Loucy (cell line): ENCODE measurements at regions not wholly inside any gene's neighbourhood (a gene's known extent, or its start where the extent isn't known, plus 50 kb on each side); places are given as distances from the start of the nearest gene placed in this dataset.

Experiments used
- EZH2phosphoT487 ChIP-seq: fragments of 200-600 bp; IDR thresholded peaks from 2 replicates; pipeline ENCODE4 v1.6.1; 2018; ENCODE audit warnings: antibody characterized with exemption, mild to moderate bottlenecking, moderate library complexity, borderline replicate concordance
- TF ChIP-seq, protein P1 (sequence below): fragments of 200-600 bp; sonication (generic); conservative IDR thresholded peaks from 2 replicates; pipeline ENCODE4 v1.5.1; 2014; ENCODE audit warnings: mild to moderate bottlenecking, antibody characterized with exemption, low read length

DNA sequence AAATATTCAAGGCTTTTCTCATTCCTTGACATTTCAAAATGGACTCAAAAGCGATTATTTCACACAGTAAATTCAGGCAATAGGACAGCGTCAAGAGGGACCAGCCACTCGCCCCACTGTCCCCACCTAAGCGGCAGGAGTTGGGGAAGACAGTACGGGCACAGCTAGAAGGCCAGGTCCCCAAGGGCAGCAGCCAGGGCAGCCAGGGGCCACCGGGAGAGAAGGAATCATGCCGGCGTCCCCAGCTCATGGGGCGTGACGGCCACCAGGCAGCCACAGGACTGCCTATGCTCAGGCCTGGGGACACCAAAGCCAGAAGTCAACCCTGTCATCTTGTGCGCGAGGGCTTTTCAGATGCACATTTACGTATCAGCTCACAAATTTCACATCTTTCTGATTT, 225.7 kb upstream of the PPP2R2D start:
- TF ChIP-seq, protein P1, sequence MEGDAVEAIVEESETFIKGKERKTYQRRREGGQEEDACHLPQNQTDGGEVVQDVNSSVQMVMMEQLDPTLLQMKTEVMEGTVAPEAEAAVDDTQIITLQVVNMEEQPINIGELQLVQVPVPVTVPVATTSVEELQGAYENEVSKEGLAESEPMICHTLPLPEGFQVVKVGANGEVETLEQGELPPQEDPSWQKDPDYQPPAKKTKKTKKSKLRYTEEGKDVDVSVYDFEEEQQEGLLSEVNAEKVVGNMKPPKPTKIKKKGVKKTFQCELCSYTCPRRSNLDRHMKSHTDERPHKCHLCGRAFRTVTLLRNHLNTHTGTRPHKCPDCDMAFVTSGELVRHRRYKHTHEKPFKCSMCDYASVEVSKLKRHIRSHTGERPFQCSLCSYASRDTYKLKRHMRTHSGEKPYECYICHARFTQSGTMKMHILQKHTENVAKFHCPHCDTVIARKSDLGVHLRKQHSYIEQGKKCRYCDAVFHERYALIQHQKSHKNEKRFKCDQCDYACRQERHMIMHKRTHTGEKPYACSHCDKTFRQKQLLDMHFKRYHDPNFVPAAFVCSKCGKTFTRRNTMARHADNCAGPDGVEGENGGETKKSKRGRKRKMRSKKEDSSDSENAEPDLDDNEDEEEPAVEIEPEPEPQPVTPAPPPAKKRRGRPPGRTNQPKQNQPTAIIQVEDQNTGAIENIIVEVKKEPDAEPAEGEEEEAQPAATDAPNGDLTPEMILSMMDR, result no peak
- no peak for TF ChIP-seq EZH2phosphoT487
